Mucosa of descending colon (tissue), 3 donors: ENCODE measurements at regions not wholly inside any gene's neighbourhood (a gene's known extent, or its start where the extent isn't known, plus 50 kb on each side); places are given as distances from the start of the nearest gene placed in this dataset.

ENCODE experiments used
- ATAC-seq: fragments of 200-7000 bp; cut with Tn5 transposase; one replicate; pipeline ENCODE4 v1.9.1; 2020; ENCODE audit warnings: mild to moderate bottlenecking, moderate library complexity
- DNase-seq, 3 donors: peaks; one replicate each; pipeline ENCODE4 v3.0.0-alpha.2; 2020
- H3K36me3 ChIP-seq: fragments of 200-600 bp; one replicate; pipeline ENCODE4 v1.8.0; 2021; ENCODE audit warnings: low read depth, mild to moderate bottlenecking
- H3K4me1 ChIP-seq: fragments of 200-600 bp; one replicate; pipeline ENCODE4 v1.8.0; 2021; ENCODE audit warnings: low read depth, mild to moderate bottlenecking
- H3K4me3 ChIP-seq: fragments of 200-600 bp; one replicate; pipeline ENCODE4 v1.8.0; 2021; ENCODE audit warnings: mild to moderate bottlenecking
- H3K9me3 ChIP-seq: fragments of 200-600 bp; one replicate; pipeline ENCODE4 v1.8.0; 2021; ENCODE audit warnings: mild to moderate bottlenecking
- intact Hi-C, 2 donors: fragments of 100-400 bp; cut with DNase I in 1 of 2; cut with micrococcal nuclease in 1 of 2; formaldehyde crosslinking; loops; one replicate each; pipeline versions ENCODE4 v1.11.0 to v1.11.1; 2022; cut with DNase I, micrococcal nuclease
- TF ChIP-seq, protein P1 (sequence below): fragments of 200-600 bp; IDR thresholded peaks from one replicate; pipeline ENCODE4 v1.8.0; 2022; ENCODE audit warnings: antibody characterized with exemption, mild to moderate bottlenecking
- donor health status: DM: no; HTN: no; CAD: no; lungs with moderate emphysema.
- donor health status: DM: no; HTN: no; CAD: no.
- donor health status: DM: no; HTN: yes; CAD: no.

DNA sequence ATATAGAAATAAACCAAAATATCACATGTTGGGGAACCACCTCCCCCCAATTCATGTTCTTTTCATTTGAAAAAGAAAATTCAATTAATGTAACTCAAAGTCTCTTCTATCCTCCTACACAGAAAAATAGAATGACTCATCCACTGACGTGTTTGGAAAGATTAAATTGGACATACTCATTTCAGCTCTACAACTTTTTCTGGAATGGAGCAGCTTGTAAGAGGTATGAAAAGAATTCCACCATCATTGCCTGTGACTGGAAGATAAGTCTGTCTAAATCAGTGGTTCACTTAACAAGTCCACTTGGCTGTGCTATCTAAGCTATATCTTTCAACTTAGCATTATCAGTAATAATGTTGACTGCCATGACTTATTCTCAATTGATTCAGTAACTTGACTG lies 702.3 kb downstream of the BRINP3 start:
- no peaks in the 10 kb centered on the region for H3K9me3 ChIP-seq
- no peak for ATAC-seq
- H3K36me3 ChIP-seq = no peaks in the 10 kb centered on the region
- no peak for DNase-seq
- no peaks in the 10 kb centered on the region for H3K4me1 ChIP-seq
- TF ChIP-seq, protein P1, sequence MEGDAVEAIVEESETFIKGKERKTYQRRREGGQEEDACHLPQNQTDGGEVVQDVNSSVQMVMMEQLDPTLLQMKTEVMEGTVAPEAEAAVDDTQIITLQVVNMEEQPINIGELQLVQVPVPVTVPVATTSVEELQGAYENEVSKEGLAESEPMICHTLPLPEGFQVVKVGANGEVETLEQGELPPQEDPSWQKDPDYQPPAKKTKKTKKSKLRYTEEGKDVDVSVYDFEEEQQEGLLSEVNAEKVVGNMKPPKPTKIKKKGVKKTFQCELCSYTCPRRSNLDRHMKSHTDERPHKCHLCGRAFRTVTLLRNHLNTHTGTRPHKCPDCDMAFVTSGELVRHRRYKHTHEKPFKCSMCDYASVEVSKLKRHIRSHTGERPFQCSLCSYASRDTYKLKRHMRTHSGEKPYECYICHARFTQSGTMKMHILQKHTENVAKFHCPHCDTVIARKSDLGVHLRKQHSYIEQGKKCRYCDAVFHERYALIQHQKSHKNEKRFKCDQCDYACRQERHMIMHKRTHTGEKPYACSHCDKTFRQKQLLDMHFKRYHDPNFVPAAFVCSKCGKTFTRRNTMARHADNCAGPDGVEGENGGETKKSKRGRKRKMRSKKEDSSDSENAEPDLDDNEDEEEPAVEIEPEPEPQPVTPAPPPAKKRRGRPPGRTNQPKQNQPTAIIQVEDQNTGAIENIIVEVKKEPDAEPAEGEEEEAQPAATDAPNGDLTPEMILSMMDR = no peak
- no peak overlapping the region for H3K4me3 ChIP-seq
- intact Hi-C loops = no loop called here

DNA sequence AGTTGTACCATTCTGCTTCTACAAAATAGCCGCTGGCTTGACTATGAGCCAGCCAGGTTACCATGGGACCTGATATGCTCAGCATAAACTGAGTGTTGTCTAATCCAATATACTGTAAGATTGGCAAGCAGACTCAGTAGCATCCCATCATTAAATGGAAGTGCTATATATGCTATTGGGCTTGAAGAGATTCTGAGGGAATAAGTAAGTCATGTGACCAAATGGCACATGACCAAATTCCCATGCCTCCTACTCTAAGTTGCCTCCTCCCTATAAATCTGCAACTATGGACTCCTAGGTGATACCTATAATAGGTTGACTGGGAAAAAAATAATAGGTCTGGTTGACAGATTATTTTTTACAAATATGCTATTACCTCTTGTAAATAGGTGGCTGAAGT lies 698.6 kb downstream of the BRINP3 start:
- TF ChIP-seq, protein P1 = no peak
- Histone ChIP-seq H3K36me3 (no peaks in the 10 kb centered on the region), H3K4me1 (no peaks in the 10 kb centered on the region), H3K9me3 (no peaks in the 10 kb centered on the region), H3K4me3 (no peak overlapping the region)
- ATAC-seq = no peak
- no peak for DNase-seq
- intact Hi-C loops = no loop called here

GRCh38 chr1:189782295-189782694 lies 695.4 kb downstream of the BRINP3 start:
- DNase-seq (no peak), ATAC-seq (no peak)
- Histone ChIP-seq H3K4me3 (no peak overlapping the region), H3K36me3 (no peaks in the 10 kb centered on the region), H3K9me3 (no peaks in the 10 kb centered on the region), H3K4me1 (no peaks in the 10 kb centered on the region)
- intact Hi-C loops = no loop called here
- TF ChIP-seq, protein P1 = no peak

GRCh38 chr1:189783456-189783855 lies 694.2 kb downstream of the BRINP3 start:
- Histone ChIP-seq H3K4me3 (no peak overlapping the region), H3K9me3 (no peaks in the 10 kb centered on the region), H3K36me3 (no peaks in the 10 kb centered on the region), H3K4me1 (no peaks in the 10 kb centered on the region)
- TF ChIP-seq, protein P1 = no peak
- ATAC-seq (no peak), DNase-seq (no peak)
- intact Hi-C loops = no loop called here

GRCh38 chr1:189786761-189787160 lies 690.9 kb downstream of the BRINP3 start:
- DNase-seq (no peak), ATAC-seq (no peak)
- Histone ChIP-seq H3K36me3 (no peaks in the 10 kb centered on the region), H3K9me3 (no peaks in the 10 kb centered on the region), H3K4me1 (no peaks in the 10 kb centered on the region), H3K4me3 (no peak overlapping the region)
- intact Hi-C loops = no loop called here
- TF ChIP-seq, protein P1 = no peak

DNA sequence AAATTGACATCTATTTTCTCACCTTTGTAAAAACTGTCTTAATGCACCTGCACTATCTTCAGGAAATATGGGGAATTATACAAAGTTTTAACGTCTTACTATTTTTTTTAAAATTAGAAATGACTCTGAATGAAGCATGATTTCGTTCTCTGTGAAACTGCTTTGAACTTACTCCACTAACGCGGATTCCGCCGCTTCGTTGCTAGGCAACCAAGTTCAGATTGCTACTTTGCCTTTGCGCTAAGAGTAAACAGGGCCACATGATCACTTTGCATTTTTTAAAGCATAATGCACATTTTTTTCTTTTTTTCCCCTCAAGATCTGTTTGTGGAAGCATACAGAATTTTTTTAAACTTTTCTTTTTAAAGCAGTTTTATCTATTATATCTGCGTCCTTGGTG lies 690.5 kb downstream of the BRINP3 start:
- Histone ChIP-seq H3K9me3 (no peaks in the 10 kb centered on the region), H3K36me3 (no peaks in the 10 kb centered on the region), H3K4me1 (no peaks in the 10 kb centered on the region), H3K4me3 (no peak overlapping the region)
- intact Hi-C loops = no loop called here
- DNase-seq (no peak), ATAC-seq (no peak)
- TF ChIP-seq, protein P1 = no peak
